HepG2 (cell line): ENCODE measurements at regions not wholly inside any gene's neighbourhood (a gene's known extent, or its start where the extent isn't known, plus 50 kb on each side); places are given as distances from the start of the nearest gene placed in this dataset.

Source experiments
- CCDC6 ChIP-seq: sonication (generic); formaldehyde crosslinking; IDR thresholded peaks from 2 replicates; pipeline ENCODE4 v1.8.1; 2022; ENCODE audit warnings: mild to moderate bottlenecking, missing genetic modification reagents, moderate library complexity
- CEBPG ChIP-seq: IDR thresholded peaks from 2 replicates; pipeline ENCODE4 v1.6.1; 2016
- FOXO1 ChIP-seq: sonication (generic); formaldehyde crosslinking; IDR thresholded peaks from 2 replicates; pipeline ENCODE4 v1.4.0; 2020; ENCODE audit warnings: missing genetic modification reagents
- FOXP1 ChIP-seq, 2 experiments: fragments of 450-650 bp in 1 of 2; IDR thresholded peaks; 2 replicates each; pipeline ENCODE4 v1.6.1; 2017 to 2018; ENCODE audit warnings: antibody characterized with exemption in 1 of 2
- HOXA5 ChIP-seq: sonication (generic); formaldehyde crosslinking; IDR thresholded peaks from 2 replicates; pipeline ENCODE4 v1.4.0; 2020; ENCODE audit warnings: missing genetic modification reagents
- KDM6A ChIP-seq: IDR thresholded peaks from 2 replicates; pipeline ENCODE4 v1.6.1; 2016; ENCODE audit warnings: low read depth
- NCOA5 ChIP-seq: sonication (generic); formaldehyde crosslinking; IDR thresholded peaks from 2 replicates; pipeline ENCODE4 v1.4.0; 2020; ENCODE audit warnings: missing genetic modification reagents
- SYNCRIP ChIP-seq: fragments of 200-400 bp; formaldehyde crosslinking; IDR thresholded peaks from 2 replicates; pipeline ENCODE4 v1.6.1; 2018; ENCODE audit warnings: mild to moderate bottlenecking, low read depth, low read length; ENCODE audit not compliant: insufficient read depth
- TOPORS ChIP-seq: sonication (generic); formaldehyde crosslinking; IDR thresholded peaks from 2 replicates; pipeline ENCODE4 v1.8.0; 2023; ENCODE audit warnings: mild to moderate bottlenecking, missing genetic modification reagents
- ZNF546 ChIP-seq: sonication (generic); formaldehyde crosslinking; conservative IDR thresholded peaks from 2 replicates; pipeline ENCODE4 v1.8.1; 2023; ENCODE audit warnings: mild to moderate bottlenecking, missing genetic modification reagents
- ZZZ3 ChIP-seq: sonication (generic); formaldehyde crosslinking; IDR thresholded peaks from 2 replicates; pipeline ENCODE4 v1.4.0; 2020; ENCODE audit warnings: missing genetic modification reagents, mild to moderate bottlenecking, borderline replicate concordance
- TF ChIP-seq, protein P1 (sequence below): sonication (generic); formaldehyde crosslinking; IDR thresholded peaks from 2 replicates; pipeline ENCODE4 v1.4.0; 2020; ENCODE audit warnings: missing genetic modification reagents

DNA sequence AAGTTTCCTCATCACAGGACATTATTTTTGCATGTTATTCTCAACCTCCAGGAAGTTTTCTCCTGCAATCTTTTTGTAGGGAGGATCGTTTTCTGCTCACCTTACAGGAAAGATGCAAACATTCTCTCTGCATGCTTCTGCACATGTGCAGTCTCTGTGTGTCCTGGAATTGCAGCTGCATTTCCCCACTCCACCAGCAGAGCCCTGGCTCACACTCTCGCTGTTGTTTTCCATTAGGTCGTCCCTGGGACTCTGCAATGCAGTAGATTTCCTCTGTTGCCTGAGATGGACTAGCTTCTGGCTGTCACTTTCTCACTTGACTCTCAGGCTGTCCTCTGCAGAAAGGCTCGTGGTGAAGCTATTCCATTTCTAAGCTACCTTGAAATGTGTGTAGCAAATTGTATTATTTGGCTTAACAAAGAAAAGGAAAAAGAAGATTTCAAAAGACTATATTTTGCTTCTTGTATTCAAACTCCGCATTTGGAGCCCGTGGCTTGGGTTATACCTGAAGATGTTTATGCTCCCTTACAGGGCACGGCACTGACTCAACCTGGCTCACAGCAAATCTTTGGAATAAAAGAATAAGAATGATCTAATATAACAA is 346.7 kb downstream of the RAD51AP2 start (continued):
- no peak for TF ChIP-seq NCOA5 (CRISPR knock-in tag)
- TF ChIP-seq KDM6A (CRISPR knock-in tag), result no peak
- TF ChIP-seq, protein P1, sequence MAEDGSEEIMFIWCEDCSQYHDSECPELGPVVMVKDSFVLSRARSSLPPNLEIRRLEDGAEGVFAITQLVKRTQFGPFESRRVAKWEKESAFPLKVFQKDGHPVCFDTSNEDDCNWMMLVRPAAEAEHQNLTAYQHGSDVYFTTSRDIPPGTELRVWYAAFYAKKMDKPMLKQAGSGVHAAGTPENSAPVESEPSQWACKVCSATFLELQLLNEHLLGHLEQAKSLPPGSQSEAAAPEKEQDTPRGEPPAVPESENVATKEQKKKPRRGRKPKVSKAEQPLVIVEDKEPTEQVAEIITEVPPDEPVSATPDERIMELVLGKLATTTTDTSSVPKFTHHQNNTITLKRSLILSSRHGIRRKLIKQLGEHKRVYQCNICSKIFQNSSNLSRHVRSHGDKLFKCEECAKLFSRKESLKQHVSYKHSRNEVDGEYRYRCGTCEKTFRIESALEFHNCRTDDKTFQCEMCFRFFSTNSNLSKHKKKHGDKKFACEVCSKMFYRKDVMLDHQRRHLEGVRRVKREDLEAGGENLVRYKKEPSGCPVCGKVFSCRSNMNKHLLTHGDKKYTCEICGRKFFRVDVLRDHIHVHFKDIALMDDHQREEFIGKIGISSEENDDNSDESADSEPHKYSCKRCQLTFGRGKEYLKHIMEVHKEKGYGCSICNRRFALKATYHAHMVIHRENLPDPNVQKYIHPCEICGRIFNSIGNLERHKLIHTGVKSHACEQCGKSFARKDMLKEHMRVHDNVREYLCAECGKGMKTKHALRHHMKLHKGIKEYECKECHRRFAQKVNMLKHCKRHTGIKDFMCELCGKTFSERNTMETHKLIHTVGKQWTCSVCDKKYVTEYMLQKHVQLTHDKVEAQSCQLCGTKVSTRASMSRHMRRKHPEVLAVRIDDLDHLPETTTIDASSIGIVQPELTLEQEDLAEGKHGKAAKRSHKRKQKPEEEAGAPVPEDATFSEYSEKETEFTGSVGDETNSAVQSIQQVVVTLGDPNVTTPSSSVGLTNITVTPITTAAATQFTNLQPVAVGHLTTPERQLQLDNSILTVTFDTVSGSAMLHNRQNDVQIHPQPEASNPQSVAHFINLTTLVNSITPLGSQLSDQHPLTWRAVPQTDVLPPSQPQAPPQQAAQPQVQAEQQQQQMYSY (CRISPR knock-in tag), result no peak
- no peak for TF ChIP-seq TOPORS (CRISPR knock-in tag)
- no peak for TF ChIP-seq CCDC6 (CRISPR knock-in tag)
- TF ChIP-seq ZZZ3 (CRISPR knock-in tag), result no peak
- no peak for TF ChIP-seq ZNF546 (CRISPR knock-in tag)
- no peak for TF ChIP-seq SYNCRIP
- TF ChIP-seq FOXP1 (IDR thresholded peaks at IDR 0.05), result no peak
- TF ChIP-seq FOXP1 (CRISPR knock-in tag; IDR thresholded peaks at IDR 0.05), result no peak
- TF ChIP-seq HOXA5 (CRISPR knock-in tag), result no peak
- TF ChIP-seq CEBPG (CRISPR knock-in tag), result no peak
- TF ChIP-seq FOXO1 (CRISPR knock-in tag), result 0 out of 2 replicates have a peak, but pooled peaks have one; percentile 15
